ENCODE measurements at regions not wholly inside any gene's neighbourhood (a gene's known extent, or its start where the extent isn't known, plus 50 kb on each side); places are given as distances from the start of the nearest gene placed in this dataset.

DNA sequence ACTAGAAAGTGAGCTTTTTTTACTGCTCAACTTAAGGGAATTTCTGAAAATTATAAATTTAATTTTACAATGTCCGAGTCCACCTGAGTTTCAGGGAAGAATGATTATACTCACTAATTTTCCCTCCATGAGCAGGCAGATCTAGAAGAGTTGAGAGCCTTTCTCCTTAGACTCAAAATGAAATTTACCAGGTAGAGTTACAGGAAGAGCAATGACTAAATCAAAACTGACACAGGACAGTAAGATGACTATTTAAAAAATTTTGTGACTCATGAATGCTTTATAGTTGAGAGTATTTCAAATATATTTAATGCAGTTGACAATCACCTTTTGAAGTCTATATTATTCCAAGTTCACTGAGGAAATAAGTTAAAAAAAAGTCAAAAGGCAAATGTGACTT, 198.1 kb upstream of the NRSN1 start:
- Histone ChIP-seq H3K4me3 (ENCODE audit: low read depth, low read length) (no peak overlapping the region), H3K4me1 (no peaks in the 10 kb centered on the region), H3K36me3 (no peaks in the 10 kb centered on the region), H3K9me3 (no peaks in the 10 kb centered on the region), H3K27me3 (no peaks in the 10 kb centered on the region)
- TF ChIP-seq CTCF (IDR thresholded peaks at IDR 0.05; ENCODE audit: low read depth, low read length): no peak
- no peak for DNase-seq

GRCh38 chr6:23929201-23929600, 196.8 kb upstream of the NRSN1 start:
- no peak for TF ChIP-seq CTCF (IDR thresholded peaks at IDR 0.05; ENCODE audit: low read depth, low read length)
- no peak for DNase-seq
- Histone ChIP-seq H3K4me3 (ENCODE audit: low read depth, low read length) (no peak overlapping the region), H3K9me3 (no peaks in the 10 kb centered on the region), H3K27me3 (no peaks in the 10 kb centered on the region), H3K36me3 (no peaks in the 10 kb centered on the region), H3K4me1 (no peaks in the 10 kb centered on the region)

- no peak overlapping the region for H3K4me3 ChIP-seq (ENCODE audit: low read depth, low read length)
- H3K36me3 ChIP-seq: no peaks in the 10 kb centered on the region
- no peak for DNase-seq
- TF ChIP-seq CTCF (IDR thresholded peaks at IDR 0.05; ENCODE audit: low read depth, low read length): no peak
- no peaks in the 10 kb centered on the region for H3K9me3 ChIP-seq
- no peaks in the 10 kb centered on the region for H3K4me1 ChIP-seq
- no peaks in the 10 kb centered on the region for H3K27me3 ChIP-seq
Measured at GRCh38 chr6:23940466-23940865, 185.5 kb upstream of the NRSN1 start.

DNA sequence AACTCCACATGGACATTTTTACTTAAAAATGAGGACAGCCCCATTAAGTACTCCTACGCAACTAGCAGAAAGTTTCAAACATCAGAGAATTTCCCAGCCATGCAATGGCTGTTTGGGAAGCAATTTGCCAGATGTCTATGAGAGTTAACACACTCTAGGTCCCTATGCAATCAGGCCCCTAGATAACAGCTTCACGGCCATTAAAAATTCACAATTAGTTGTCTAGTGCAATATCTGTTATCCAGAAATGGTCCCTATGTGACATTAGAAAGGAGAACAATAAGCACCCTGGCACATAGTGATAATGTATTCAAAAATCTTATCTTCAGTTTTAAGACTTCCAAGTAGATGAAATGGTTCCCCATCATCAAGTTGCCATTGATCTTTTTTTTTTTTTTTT, 174.3 kb upstream of the NRSN1 start:
- Histone ChIP-seq H3K4me3 (ENCODE audit: low read depth, low read length) (no peak overlapping the region), H3K4me1 (no peaks in the 10 kb centered on the region), H3K9me3 (no peaks in the 10 kb centered on the region), H3K27me3 (no peaks in the 10 kb centered on the region), H3K36me3 (no peaks in the 10 kb centered on the region)
- no peak for DNase-seq
- no peak for TF ChIP-seq CTCF (IDR thresholded peaks at IDR 0.05; ENCODE audit: low read depth, low read length)

DNA sequence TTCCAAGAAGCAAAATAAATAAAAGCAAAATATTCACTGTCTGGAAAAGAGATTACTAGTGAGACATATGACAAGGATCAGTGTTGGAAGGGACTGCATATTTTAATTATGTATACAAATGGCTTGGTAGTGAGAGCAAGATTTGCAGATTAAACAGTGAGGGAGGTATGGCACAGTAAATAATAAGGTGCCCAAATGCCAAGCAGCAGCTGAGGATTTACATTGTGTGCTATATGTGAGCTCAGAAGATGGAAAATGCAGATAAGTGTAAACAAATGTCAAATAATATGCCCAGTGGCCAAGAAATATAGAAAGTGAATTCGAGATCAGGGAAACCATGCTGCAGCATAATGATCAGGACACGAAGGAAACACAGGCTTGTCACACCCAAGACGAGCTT, 173.8 kb upstream of the NRSN1 start:
- H3K27me3 ChIP-seq: no peaks in the 10 kb centered on the region
- H3K36me3 ChIP-seq: no peaks in the 10 kb centered on the region
- H3K4me3 ChIP-seq (ENCODE audit: low read depth, low read length): no peak overlapping the region
- DNase-seq: no peak
- H3K9me3 ChIP-seq: no peaks in the 10 kb centered on the region
- no peak for TF ChIP-seq CTCF (IDR thresholded peaks at IDR 0.05; ENCODE audit: low read depth, low read length)
- H3K4me1 ChIP-seq: no peaks in the 10 kb centered on the region

- TF ChIP-seq CTCF (IDR thresholded peaks at IDR 0.05; ENCODE audit: low read depth, low read length): no peak
- Histone ChIP-seq H3K9me3 (no peaks in the 10 kb centered on the region), H3K4me1 (no peaks in the 10 kb centered on the region), H3K27me3 (0 out of 2 replicates have a peak, but pooled peaks cover 2% of the 10 kb centered on the region), H3K36me3 (no peaks in the 10 kb centered on the region), H3K4me3 (ENCODE audit: low read depth, low read length) (no peak overlapping the region)
- DNase-seq: no peak
Measured at GRCh38 chr6:23953976-23954375, 172.0 kb upstream of the NRSN1 start.
